ENCODE measurements at regions not wholly inside any gene's neighbourhood (a gene's known extent, or its start where the extent isn't known, plus 50 kb on each side); places are given as distances from the start of the nearest gene placed in this dataset.

DNA sequence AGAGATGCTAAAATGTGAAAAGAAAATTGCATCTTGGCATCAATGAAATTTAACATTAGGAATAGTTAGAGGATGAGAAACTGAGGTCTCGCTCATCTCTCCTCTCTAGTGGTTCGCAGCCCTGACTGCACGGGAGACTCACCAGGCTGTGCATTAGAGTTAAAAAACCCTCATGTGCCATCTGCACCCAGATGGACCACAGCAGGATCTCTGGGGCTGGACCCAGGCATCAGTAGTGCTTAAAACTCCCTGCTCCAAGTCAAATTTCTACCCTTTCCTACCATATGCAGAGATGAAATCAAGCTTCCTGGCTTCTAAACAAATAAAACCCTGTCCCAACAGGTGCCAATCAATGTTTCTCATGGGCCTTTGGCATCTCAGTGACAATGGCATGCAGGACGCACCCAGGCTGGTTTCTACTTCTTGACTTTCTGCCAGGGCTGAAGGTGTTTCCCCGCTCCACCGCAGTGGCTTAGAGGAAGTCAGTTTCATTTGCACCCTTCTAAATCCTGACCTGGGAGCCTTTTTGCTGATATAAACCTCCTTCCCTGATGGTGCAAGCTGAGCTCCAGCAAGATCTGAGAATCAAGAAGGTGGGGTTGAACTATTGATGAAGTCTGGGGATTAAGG is 132.6 kb downstream of the NSG2 start:
- TF ChIP-seq EZH2 (IDR thresholded peaks at IDR 0.05) (no peak), POLR2A (IDR thresholded peaks at IDR 0.05; ENCODE audit: borderline replicate concordance, extremely low read depth, insufficient read depth, insufficient read length) (no peak), EZH2phosphoT487 (IDR thresholded peaks at IDR 0.05; ENCODE audit: borderline replicate concordance) (no peak), EGR1 (IDR thresholded peaks at IDR 0.05; ENCODE audit: low read depth) (no peak), ZFX (IDR thresholded peaks at IDR 0.05) (no peak), SP1 (IDR thresholded peaks at IDR 0.05; ENCODE audit: low read depth) (no peak), FOSL1 (IDR thresholded peaks at IDR 0.05; ENCODE audit: low read depth) (no peak), JUND (IDR thresholded peaks at IDR 0.05) (no peak), RAD21 (IDR thresholded peaks at IDR 0.05; ENCODE audit: low read depth) (no peak), POLR2AphosphoS5 (IDR thresholded peaks at IDR 0.05; ENCODE audit: low read depth, low read length) (no peak)
- TF ChIP-seq, protein P1, sequence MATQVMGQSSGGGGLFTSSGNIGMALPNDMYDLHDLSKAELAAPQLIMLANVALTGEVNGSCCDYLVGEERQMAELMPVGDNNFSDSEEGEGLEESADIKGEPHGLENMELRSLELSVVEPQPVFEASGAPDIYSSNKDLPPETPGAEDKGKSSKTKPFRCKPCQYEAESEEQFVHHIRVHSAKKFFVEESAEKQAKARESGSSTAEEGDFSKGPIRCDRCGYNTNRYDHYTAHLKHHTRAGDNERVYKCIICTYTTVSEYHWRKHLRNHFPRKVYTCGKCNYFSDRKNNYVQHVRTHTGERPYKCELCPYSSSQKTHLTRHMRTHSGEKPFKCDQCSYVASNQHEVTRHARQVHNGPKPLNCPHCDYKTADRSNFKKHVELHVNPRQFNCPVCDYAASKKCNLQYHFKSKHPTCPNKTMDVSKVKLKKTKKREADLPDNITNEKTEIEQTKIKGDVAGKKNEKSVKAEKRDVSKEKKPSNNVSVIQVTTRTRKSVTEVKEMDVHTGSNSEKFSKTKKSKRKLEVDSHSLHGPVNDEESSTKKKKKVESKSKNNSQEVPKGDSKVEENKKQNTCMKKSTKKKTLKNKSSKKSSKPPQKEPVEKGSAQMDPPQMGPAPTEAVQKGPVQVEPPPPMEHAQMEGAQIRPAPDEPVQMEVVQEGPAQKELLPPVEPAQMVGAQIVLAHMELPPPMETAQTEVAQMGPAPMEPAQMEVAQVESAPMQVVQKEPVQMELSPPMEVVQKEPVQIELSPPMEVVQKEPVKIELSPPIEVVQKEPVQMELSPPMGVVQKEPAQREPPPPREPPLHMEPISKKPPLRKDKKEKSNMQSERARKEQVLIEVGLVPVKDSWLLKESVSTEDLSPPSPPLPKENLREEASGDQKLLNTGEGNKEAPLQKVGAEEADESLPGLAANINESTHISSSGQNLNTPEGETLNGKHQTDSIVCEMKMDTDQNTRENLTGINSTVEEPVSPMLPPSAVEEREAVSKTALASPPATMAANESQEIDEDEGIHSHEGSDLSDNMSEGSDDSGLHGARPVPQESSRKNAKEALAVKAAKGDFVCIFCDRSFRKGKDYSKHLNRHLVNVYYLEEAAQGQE (IDR thresholded peaks at IDR 0.05; ENCODE audit: low read depth) = no peak
- TF ChIP-seq, protein P2, sequence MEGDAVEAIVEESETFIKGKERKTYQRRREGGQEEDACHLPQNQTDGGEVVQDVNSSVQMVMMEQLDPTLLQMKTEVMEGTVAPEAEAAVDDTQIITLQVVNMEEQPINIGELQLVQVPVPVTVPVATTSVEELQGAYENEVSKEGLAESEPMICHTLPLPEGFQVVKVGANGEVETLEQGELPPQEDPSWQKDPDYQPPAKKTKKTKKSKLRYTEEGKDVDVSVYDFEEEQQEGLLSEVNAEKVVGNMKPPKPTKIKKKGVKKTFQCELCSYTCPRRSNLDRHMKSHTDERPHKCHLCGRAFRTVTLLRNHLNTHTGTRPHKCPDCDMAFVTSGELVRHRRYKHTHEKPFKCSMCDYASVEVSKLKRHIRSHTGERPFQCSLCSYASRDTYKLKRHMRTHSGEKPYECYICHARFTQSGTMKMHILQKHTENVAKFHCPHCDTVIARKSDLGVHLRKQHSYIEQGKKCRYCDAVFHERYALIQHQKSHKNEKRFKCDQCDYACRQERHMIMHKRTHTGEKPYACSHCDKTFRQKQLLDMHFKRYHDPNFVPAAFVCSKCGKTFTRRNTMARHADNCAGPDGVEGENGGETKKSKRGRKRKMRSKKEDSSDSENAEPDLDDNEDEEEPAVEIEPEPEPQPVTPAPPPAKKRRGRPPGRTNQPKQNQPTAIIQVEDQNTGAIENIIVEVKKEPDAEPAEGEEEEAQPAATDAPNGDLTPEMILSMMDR (IDR thresholded peaks at IDR 0.05 in 2 of 3, conservative IDR thresholded peaks at IDR 0.05 in 1 of 3; ENCODE audit: borderline replicate concordance in 1 of 3, insufficient read depth in 1 of 3, low read depth in 2 of 3, low read length in 2 of 3) = no peak
- TF ChIP-seq, protein P3, sequence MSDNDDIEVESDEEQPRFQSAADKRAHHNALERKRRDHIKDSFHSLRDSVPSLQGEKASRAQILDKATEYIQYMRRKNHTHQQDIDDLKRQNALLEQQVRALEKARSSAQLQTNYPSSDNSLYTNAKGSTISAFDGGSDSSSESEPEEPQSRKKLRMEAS (IDR thresholded peaks at IDR 0.05) = no peak
- TF ChIP-seq, protein P4, sequence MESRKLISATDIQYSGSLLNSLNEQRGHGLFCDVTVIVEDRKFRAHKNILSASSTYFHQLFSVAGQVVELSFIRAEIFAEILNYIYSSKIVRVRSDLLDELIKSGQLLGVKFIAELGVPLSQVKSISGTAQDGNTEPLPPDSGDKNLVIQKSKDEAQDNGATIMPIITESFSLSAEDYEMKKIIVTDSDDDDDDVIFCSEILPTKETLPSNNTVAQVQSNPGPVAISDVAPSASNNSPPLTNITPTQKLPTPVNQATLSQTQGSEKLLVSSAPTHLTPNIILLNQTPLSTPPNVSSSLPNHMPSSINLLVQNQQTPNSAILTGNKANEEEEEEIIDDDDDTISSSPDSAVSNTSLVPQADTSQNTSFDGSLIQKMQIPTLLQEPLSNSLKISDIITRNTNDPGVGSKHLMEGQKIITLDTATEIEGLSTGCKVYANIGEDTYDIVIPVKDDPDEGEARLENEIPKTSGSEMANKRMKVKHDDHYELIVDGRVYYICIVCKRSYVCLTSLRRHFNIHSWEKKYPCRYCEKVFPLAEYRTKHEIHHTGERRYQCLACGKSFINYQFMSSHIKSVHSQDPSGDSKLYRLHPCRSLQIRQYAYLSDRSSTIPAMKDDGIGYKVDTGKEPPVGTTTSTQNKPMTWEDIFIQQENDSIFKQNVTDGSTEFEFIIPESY (IDR thresholded peaks at IDR 0.05; ENCODE audit: extremely low read depth, insufficient replicate concordance, low read length) = no peak

Measured in HCT116 (cell line).